HG03469 (cell line): ENCODE measurements at regions not wholly inside any gene's neighbourhood (a gene's known extent, or its start where the extent isn't known, plus 50 kb on each side); places are given as distances from the start of the nearest gene placed in this dataset.
"Not testable (repeated sequence)": the region's sequence is repeated elsewhere in the genome, so short reads cannot be mapped to it uniquely, and the experiment has no call there.

Experiments
- ATAC-seq: cut with Tn5 transposase; IDR thresholded peaks from one replicate; pipeline ENCODE4 v1.9.1; 2021; ENCODE audit warnings: mild to moderate bottlenecking, moderate library complexity, moderate number of reproducible peaks; ENCODE audit not compliant: unreplicated experiment

- no peak for ATAC-seq
Measured at GRCh38 chr5:85388770-85389169, 1004.1 kb upstream of the EDIL3 start.

- ATAC-seq, result not testable (repeated sequence)
Measured at GRCh38 chr5:85392309-85392708, 1007.6 kb upstream of the EDIL3 start.

DNA sequence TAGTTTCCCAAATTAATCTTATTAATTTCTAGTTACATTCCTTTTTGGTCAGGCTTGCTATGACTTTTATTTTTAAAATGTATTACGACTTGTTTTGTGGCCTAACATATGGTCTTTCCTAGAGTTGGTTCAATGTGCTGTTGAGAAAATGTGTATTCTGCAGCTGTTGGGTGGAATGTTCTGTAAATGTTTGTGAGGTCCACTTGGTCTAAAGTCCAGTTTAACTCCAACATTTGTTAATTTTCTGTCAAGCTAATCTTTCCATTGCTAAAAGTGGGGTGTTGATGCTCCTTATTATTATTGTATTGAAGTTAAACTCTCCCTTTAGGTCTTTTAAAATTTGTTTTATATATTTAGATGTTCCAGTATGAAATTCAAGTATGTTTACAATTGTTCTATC is 1010.8 kb upstream of the EDIL3 start:
- no peak for ATAC-seq

DNA sequence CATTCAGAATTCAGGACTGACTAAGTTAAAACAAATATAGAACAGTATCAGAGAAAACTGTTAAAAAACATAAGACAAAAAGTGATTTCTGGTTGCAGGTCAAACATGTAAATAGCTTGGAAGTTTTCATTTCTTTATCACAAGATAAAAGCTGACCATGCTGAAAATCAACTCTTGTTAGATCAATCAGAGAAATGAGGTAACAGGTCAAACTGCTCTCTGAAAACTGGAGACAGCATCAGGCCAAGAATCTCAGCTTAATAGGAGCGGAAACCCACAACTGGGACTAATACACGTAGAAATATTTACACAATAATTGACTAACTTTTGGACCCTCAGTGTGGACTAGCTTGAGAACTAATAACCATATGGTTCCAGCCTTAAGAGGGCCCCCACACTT is 1012.8 kb upstream of the EDIL3 start:
- ATAC-seq, result no peak

DNA sequence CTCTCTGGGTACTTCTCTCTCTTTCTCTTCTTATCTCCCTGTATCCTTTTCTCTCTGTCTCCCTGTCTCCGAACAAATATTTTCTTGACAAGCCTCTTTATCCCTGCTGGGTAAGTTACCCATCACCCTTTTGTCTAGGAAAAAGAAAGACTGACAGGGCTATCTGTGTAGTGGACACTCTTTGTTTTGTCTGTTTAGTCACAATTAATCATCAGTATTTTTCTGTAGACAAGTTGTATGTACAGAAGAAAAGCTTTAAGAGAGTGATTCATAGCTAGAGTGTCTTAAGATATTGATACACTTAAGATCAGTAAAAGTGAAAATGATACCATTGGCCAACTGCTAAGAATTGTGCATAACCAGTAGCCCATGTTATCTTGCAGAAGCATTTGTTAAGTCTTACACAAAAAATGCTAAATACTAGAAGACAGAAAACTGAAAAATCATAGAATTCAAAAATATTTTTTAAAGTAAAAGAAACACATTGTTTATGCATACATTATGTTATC is 1043.8 kb upstream of the EDIL3 start:
- ATAC-seq, result no peak

DNA sequence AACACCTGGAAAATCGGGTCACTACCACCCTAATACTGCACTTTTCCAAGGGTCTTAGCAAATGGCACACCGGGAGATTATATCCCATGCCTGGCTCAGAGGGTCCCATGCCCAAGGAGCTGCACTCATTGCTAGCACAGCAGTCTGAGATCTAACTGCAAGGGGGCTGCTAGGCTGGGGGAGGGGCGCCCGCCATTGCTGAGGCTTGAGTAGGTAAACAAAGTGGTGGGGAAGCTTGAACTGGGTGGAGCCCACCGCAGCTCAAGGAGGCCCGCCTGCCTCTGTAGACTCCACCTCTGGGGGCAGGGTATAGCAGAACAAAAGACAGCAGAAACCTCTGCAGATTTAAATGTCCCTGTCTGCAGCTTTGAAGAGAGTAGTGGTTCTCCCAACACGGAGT is 1047.0 kb upstream of the EDIL3 start:
- ATAC-seq, result not testable (repeated sequence)

GRCh38 chr5:85441156-85441555 is 1056.5 kb upstream of the EDIL3 start:
- no peak for ATAC-seq

GRCh38 chr5:85441853-85442252 is 1057.2 kb upstream of the EDIL3 start:
- no peak for ATAC-seq

DNA sequence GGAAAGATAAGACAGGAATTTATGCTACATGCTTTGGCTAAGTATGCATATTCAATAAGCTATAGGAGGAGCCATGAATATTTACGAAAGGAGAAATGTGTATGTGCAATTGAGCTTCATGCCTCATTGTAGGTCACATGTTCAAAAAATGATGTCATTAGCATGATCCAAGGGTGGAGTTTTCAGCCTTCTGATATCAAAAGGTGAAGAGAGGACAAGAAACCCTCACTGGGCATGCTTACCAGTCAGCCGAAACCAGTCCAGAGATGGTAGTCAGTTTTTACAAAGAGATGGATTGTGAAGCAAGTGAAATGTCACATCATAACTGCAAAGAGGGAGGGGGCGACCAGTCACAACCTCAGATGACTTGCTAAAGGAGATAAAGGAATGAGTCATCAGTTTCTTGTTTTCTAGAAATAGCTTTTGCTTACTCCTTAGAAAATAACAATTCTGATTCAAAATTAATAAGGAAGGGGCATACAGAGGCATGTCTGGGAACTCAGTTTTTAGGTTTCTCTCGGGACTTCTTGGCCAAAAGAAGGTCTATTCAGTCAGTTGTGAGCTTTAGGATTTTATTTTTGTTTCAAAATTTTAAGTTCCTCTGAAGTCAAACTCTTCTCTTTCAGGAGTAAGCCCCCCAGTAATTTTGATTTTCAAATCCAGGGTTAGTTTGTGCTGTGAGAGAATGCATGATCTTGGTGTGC is 1067.8 kb upstream of the EDIL3 start:
- ATAC-seq, result no peak

- ATAC-seq, result no peak
Measured at GRCh38 chr5:85453026-85453349, 1068.3 kb upstream of the EDIL3 start.

- no peak for ATAC-seq
Measured at GRCh38 chr5:85458319-85458718, 1073.6 kb upstream of the EDIL3 start.

GRCh38 chr5:85462957-85463356 is 1078.3 kb upstream of the EDIL3 start:
- no peak for ATAC-seq

- no peak for ATAC-seq
Measured at GRCh38 chr5:85466423-85466822, 1081.7 kb upstream of the EDIL3 start.

DNA sequence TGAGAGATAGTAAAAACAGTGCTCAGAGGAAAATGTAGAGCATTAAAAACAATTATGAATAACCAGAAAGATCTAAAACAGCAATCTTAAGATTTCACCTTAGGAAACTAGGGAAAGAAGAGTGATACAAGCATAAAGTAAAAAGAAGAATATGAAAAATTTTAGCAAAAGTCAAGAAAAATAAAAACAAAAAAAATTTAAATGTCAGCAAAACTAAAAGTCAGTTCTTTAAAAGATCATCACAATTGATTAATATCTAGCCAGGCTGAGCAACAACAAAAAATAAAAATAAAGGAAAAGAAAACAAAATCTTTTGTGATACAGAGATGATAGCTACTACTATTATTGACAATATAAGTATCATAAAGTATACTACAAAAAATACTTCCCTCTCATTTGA is 1088.1 kb upstream of the EDIL3 start:
- no peak for ATAC-seq

DNA sequence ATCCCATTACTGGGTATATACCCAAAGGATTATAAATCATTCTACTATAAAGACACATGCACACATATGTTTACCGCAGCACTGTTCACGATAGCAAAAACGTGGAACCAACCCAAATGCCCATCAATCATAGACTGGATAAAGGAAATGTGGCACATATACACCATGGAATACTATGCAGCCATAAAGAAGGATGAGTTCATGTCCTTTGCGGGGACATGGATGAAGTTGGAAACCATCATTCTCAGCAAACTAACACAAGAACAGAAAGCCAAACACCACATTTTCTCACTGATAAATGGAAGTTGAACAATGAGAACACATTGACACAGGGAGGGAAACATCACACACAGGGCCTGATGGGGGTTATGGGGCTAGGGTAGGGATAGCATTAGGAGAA is 1090.5 kb upstream of the EDIL3 start:
- ATAC-seq, result not testable (repeated sequence)

DNA sequence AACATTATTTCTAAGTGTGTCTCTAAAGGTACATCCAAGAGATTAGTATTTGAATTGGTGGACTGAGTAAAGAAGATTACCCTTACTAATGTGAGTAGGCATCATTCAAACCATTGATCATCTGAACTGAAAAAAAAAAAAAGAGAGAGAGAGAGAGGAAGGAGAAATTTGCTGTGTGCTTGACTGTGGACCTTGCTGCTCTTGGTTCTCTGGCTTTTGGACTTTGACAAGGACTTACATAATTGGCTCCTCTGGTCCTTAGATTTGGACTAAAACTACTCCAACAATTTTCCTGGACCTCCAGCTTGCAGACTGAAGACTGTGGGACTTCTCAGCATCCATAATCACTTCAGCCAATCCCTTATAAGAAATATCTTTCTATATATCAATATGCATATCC is 1091.9 kb upstream of the EDIL3 start:
- no peak for ATAC-seq

DNA sequence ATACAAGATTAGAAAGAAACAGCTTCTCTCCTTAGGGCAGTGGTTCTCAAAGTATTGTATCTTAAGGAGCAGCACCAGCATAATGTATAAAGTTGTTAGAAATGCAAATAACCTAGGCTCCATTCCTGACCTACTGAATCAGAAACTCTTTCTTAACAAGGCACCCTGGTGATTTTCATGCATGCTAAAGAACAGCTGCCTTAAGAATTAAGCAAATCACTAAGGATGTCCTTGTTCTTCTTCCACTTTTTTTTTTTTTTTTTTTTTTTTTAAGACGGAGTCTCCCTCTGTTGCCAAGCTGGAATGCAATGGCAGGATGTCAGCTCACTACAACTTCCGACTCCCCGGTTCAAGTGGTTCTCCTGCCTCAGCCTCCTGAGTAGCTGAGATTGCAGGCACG is 1095.2 kb upstream of the EDIL3 start:
- ATAC-seq, result no peak

DNA sequence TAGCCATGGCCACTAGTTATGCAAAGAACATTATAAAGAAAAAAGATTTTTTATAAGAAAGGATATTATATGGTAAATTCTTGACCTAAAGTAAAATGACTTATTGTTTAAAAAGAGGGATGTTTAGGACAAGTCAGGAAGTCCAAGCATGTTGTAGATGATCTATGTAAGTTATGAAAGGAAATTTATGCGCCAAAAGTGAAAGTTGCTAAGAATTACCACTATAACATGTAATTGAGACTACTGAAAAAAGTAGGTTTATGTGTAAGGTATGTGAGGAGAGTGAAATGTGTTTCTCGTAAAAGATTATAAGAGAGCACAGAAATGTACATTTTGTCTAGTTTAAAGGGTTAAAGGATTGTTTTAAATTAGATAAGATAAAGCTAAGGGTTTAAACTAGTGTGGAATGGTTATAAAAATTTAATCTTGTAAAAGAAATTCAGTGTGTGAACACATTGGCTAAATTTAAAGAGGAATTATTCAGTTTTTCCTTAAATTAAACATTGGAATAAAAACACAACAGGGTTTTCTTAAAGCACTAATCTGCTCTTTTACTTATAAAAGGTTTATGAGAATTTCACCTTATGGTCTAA is 1100.4 kb upstream of the EDIL3 start:
- ATAC-seq, result no peak

DNA sequence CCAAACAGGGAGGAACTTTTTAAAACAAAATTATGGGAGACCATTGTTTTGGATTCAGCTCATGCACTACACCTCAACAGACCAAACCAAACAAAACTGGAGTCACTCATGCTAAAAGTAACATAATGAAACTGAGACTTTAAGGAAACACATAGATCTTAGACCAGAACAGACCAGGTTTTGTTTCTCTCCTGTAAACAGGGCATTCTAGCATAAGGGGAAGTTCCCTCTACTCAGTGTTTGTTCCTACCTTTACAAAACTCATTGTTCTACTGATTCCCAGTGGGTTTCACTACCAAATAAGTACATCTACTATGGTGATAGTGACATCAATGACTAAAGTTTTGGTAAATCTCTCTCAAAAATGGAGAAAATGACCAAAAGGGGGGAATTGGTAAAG is 1103.6 kb upstream of the EDIL3 start:
- no peak for ATAC-seq

DNA sequence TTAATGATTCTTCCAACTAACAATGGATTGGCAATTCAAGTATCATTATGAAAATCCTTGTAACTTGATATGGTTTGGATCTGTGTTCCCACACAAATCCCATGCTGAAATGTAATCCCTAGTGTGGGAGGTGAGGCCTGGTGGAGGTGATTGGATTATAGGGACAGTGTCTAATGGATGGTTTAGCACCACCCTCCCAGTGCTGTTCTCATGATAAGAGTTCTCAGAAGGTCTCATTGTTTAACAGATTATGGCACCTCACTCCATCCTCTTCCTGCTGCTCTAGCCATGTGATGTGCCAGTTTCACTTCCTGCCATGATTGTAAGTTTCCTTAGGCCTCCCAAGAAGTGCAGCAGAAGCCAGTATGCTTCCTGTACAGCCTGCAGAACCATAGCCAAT is 1116.2 kb upstream of the EDIL3 start:
- ATAC-seq, result no peak

DNA sequence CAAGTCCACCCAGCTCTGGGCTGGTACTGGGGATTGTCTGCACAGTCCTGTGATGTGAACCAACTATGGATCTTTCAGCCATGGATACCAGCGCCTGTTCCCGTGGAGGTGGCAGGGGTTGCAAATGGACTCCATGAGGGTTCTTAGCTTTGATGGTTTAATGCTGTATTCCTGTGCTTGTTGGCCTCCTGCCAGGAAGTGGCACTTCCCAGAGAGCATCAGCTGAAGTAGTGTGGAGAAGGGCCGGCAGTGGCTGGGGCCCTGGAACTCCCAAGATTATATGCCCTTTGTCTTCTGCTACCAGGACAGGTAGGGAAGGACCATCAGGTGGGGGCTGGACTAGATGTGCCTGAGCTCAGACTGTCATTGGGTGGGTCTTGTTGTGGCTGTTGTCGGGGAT is 1104.8 kb upstream of the COX7C start:
- no peak for ATAC-seq

DNA sequence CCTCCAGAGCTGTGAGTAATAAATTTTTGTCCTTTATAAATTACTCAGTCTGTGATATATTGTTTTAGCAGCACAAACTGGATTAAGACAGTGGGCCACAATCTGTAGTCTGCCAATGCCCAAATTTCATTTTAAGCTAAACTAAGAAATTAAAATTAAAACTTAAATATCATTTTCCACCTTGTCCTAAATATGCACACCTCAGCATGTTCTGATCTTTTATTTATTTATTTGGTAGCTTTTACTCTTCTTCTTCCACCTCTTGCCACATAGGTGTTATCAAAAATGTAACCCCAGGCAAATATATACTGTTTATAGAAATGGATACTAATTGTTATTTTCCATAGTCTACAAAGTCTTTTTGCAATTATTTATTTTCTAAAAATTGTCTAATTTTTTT is 1102.2 kb upstream of the COX7C start:
- no peak for ATAC-seq

GRCh38 chr5:85517386-85517785 is 1100.4 kb upstream of the COX7C start:
- ATAC-seq, result no peak
